ENCODE measurements at regions not wholly inside any gene's neighbourhood (a gene's known extent, or its start where the extent isn't known, plus 50 kb on each side); places are given as distances from the start of the nearest gene placed in this dataset.
A peak's percentile ranks its signal among the peaks of the same experiment; 100 is the strongest.

DNA sequence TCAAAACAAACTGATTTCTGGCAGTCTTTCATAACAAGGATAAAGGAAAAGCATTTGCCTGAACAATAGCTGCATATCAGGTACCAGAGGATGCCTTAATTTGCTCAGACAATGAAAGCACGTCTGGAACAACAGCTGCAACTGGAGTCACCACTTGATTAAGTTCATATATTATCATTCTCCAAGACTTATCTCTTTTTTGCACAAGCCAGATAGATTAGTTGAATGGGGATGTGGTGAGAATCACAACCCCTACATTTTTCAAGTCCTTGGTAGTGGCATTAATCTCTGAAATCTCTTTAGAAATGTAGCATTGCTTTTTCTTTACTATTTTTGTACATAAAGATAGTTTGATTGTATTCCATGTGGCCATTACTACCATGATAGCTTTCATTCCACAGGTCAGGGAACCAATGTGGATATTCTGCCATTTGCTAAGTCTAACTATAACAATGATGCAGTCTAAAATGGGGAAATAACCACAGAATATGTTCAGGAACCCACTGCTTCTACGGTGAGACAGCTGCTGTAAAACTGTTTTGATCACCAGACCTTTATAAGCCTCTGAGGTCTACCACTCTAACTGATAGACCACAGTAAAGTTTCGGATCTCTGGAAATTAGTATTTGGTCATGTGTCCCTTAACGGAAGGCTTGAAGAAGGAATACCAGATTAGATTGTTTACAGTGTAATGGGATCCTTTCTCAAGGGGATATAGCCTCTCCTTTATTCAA is 1176.2 kb downstream of the DNAJB9 start:
- no peak for DNase-seq (ENCODE audit: extremely low read depth in 1 of 11, low read depth in 9 of 11, low spot score in 4 of 11)

DNA sequence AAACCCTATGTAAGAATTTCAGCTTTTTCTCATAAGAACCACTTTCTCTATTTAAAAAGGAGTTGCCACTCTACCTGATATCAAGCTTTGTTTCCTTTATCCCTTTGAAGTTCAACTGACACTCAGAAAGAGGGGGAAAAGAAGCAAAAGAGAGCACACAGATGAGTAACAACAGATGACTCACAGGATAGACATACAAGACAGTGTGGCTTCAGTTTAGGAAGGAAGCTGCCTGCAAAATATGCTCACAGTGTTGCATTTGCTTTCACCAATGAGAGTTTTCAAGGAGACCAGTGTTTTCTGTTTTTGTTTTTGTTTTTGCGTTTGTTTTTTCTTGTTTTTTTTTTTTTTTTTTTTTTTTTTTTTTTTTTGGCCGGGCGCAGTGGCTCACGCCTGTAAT is 1181.6 kb downstream of the DNAJB9 start:
- no peak for DNase-seq (ENCODE audit: extremely low read depth in 1 of 11, low read depth in 9 of 11, low spot score in 4 of 11)

DNA sequence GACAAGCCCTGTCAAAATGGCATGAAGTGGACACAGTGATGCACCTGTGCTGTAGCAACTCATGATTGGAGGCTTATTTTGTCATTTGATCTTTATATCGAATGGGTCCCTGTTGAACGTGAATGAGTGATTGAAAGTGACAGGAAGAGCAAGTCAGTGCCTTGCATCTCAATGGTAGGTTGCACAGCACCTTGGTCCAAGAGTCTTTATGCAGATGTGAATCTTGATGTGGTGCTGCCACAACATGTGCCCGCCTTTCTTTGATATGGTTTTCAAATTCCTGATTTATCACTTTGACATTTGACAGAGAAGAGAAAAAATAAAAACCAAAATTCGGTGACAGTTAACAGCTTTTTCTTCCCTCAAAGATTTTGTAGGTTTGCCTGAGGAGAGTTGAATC is 1182.4 kb downstream of the DNAJB9 start:
- DNase-seq (ENCODE audit: extremely low read depth in 1 of 11, low read depth in 9 of 11, low spot score in 4 of 11): no peak

DNA sequence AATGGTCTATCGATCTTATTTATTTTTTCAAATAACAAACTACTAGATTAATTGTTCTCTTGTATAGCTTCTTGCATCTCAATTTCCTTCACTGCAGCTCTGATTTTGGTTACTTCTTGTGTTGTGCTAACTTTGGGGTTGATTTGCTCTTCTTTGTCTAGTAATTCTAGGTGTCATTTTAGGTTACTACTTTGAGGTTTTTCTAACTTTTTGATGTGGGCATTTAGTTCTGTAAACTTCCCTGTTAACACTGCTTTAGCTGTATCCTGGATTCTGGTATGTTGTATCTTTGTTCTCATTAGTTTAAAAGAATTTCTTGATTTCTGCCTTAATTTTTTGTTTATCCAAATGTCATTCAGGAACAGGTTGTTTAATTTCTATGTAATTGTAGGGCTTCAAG is 1188.0 kb downstream of the DNAJB9 start:
- DNase-seq (ENCODE audit: extremely low read depth in 1 of 11, low read depth in 9 of 11, low spot score in 4 of 11): no peak

DNA sequence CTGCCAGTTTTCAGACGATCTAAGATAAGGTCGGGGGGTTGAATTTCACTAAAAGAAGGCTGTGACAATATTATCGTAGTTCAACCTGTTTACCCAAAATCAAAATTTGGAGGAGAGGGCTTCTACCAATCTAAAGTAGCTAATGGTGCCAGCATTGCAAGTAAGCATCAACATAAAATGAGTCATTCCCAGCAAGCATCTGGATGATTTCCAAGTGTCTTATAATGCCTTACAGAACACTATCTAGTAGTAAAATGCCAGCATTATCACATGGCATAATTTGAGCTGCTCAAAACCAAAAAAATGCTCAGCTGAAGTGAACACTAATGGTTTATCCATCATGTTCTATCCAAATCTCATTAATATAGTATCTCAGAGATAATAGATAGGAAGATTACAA is 1193.9 kb downstream of the DNAJB9 start:
- no peak for DNase-seq (ENCODE audit: extremely low read depth in 1 of 11, low read depth in 9 of 11, low spot score in 4 of 11)

DNA sequence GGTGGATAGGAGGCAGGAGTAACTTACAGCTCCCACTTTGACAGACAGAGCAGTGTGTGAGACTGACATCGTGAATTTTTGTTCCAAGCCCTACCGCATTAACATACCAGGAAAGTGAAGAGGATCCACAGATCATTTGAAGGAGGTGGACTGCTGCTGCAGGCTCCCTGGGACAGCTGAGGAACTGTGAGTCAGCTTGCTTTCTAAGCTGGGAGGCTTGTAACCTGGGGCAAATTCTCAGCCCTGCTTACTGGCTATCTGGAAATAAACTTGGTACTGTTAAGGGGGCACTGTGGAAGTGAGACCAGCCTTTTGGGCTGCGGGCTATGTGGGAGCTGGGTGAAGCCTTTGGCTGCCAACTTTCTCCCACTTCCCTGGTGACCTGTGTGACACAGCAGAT is 1202.5 kb downstream of the DNAJB9 start:
- no peak for DNase-seq (ENCODE audit: extremely low read depth in 1 of 11, low read depth in 9 of 11, low spot score in 4 of 11)

DNA sequence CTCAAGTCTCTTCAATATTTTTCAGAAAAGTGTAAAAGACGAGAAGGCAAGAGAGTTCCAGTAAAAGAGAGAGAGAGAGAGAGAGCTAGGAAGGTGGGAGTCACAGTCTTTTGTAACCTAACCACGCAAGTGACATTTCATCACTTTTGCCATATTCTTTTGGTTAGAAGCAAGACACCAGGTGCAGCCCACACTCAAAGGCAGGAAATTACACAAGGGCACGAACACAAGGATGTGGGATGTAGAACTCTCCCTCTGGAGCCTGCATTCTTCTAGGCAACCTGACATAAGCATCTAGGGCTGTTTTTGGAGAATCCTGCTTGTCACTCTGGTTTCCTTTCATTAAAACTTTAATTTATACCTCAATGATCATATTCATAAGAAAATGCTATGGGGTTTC is 1213.1 kb downstream of the DNAJB9 start:
- DNase-seq (ENCODE audit: extremely low read depth in 1 of 11, low read depth in 9 of 11, low spot score in 4 of 11): no peak

DNA sequence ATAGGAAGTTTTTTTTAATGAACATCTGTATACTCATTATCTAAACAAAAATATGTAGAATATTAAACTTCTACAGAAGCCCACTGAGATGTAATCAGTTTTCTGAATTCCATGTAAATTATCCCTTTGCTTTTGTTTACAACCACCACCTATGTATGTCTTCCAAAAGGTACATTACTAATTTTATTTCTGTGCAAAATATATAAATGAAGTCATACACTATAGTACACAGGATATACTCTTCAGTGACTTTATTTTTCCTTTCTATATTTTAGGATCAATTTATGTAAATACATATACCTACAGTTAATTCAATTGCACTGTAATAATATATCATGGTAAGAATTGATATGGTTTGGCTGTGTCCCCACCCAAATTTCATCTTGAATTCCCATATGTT is 1236.9 kb downstream of the DNAJB9 start:
- DNase-seq (ENCODE audit: extremely low read depth in 1 of 11, low read depth in 9 of 11, low spot score in 4 of 11): no peak

DNA sequence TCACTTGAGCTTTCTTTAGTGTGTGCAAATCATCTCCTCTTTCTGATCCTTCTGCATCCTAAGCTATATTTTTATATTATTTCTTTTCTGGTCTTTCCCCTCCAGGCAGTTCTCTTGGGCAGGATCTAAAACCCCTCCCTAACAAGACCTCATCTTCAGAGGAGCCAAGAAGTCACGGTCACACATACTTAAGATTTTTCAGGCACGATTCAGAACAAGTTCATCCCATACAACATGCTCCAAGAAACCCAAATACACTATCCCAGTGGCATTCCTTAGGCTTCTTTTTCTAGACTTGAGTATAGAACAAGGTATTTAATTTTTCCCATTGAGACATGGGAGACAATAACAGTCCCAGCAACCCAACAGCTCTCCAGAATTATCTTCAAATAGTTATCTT is 1251.5 kb downstream of the DNAJB9 start:
- DNase-seq (ENCODE audit: extremely low read depth in 1 of 11, low read depth in 9 of 11, low spot score in 4 of 11): no peak

DNA sequence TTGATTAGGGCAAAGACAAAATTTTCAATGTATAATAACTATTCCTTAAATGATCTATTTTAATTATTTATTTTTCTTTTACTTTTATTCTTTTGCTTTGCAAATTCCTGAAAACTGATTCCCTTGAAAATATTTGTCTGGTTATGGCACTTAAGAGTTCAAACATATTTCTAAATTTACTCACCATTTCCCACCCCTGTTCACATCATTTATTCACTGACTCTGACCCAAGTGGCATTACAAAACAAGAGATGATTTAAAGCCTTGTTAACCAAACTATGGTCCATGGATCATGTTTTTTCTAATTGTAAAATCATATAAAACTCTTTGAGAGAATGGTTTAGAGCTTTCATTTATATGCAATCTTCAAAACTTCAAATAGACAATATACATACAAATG is 1256.1 kb upstream of the LRRN3 start:
- no peak for DNase-seq (ENCODE audit: extremely low read depth in 1 of 11, low read depth in 9 of 11, low spot score in 4 of 11)

DNA sequence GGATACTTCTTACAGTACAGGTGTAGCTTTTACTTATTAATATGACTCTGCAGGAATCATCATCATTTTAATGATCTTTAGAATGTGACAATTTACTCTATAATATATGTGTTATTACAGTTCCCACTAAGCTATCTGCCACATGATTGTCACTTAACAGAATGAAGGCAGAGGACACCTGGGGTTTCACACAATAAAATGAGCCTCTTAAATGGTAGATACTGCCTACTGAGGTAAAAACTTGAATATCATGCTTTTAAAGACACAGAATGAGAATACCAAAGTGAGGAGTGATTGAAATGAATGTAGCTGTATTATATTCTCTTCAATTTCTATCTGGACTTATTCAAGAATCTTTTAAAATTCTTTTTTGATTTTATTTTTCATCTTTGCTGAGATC is 1255.3 kb upstream of the LRRN3 start:
- no peak for DNase-seq (ENCODE audit: extremely low read depth in 1 of 11, low read depth in 9 of 11, low spot score in 4 of 11)

DNA sequence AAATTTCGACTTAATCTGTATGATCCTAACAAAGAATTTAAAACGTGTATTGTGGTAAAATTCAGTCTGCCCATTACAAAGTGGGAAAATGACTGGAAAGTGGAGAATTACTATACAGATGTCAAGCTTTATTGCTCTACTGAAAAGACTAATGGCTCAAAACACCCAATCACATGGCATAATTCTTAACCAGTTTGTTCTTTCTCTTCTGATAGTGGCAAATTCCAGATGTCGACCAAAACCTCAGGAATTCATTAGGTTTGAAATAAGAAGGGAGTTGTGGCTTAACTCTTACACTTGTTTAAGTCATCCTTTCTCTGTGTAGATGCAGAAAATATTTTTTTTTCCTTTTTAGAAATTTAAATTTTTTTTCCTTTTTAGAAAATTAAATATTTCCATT is 1254.9 kb upstream of the LRRN3 start:
- no peak for DNase-seq (ENCODE audit: extremely low read depth in 1 of 11, low read depth in 9 of 11, low spot score in 4 of 11)

DNA sequence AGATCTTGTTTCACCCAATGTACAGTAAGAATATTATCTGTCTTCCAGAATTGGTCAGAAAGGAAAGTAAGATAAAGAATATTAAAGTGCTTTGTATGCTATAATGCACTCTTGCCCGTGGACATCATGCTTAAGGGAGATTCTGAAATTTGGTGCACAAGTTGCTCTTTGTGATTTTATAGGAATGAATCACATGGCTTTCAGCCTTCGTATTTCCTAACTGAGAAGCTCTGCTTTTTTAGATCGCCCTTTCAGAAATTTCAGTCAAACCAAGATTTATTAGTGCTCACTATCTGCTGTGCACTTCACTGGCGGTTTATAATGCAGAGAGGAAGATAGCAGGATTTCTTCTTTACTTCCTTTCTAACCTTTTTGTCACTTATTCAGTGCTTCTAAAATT is 1248.5 kb upstream of the LRRN3 start:
- no peak for DNase-seq (ENCODE audit: extremely low read depth in 1 of 11, low read depth in 9 of 11, low spot score in 4 of 11)

DNA sequence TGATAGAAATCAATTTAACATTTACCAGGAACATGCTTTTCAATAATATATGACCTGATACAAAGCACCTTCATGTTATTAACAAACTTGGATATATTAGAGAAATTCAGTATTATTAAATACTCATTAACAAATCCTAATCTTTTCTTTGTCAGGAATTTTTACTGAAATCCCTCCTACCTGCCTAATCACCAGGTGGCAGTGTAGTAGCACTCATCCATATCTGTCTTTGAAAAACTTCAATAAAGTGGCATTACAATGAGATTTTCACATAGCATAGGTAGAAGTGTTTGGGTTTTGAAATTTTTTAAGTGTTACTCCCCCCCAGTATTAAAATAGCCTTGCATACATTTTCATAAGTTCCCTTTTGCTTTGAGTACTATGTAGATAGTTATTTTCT is 1246.6 kb upstream of the LRRN3 start:
- DNase-seq (ENCODE audit: extremely low read depth in 1 of 11, low read depth in 9 of 11, low spot score in 4 of 11): peak in 7 of 11 donors; percentile 3 to 17 (median 7)

DNA sequence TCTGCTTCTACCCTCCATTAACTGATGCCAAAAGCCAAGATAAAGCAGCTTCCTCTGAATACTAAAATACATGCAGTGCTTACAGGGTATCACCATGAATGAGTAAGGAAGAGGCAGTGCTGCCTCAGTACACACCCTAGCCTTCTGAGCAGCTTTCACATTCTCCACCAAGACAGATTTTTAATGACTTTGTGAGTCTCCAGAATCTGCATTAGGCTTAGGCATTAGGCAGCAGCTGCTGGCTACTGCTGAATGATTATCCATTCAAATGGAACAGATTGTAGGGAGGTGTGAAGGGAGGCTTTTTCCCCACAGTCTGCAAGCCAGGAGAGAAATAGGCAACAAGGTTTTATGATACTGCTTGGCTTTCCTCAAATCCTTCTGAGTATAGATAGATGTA is 1226.7 kb upstream of the LRRN3 start:
- peak in 6 of 11 donors; percentile 1 to 19 (median 9) for DNase-seq (ENCODE audit: extremely low read depth in 1 of 11, low read depth in 9 of 11, low spot score in 4 of 11)

DNA sequence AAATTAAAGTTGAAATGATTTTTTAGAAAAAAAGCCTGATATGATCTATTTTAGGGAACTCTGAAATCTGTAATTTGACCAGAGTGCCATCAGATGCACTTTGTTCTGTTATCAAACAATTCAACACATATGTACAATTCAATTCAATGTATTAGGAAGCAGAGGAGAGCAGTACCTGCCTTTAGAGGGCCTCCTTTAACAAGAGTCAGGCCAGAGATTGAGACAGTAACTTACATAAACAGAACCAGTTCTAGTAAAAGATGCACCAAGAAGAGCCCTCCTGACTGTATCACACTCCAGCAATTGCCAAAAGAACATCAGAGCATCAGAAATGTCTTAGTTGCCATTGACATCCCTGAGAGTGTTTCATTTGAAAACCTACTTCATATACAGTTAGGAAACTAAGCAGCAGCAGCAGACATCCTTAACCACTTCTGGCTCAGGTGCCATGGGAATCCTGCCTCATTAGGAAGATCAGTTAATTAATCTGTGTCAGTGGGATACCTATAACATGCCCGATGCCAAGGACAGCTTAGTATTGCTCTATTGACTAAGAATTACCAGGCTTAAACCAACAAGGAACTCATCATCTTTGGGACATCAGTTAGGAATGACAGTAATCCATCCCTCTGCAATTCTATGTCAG is 1222.6 kb upstream of the LRRN3 start:
- no peak for DNase-seq (ENCODE audit: extremely low read depth in 1 of 11, low read depth in 9 of 11, low spot score in 4 of 11)

DNA sequence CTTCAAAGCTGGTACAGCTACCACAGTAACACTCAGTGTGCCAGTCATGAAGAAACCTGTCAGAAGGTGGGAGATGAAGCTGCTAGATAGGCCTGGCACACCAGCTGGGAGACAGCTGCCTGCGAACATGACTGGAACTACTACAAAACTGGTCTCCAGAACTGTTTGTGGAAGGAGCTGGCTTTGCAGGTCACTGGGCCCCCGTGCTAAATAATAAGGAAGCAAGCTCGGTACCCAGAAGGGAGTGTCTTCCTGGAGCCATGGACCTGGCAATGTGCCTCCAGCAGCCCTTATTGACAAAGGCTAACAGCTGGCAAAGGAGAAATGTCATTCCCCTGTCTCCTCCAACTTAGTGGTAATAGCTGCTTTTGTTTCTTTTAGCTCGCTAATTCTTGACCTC is 1217.6 kb upstream of the LRRN3 start:
- no peak for DNase-seq (ENCODE audit: extremely low read depth in 1 of 11, low read depth in 9 of 11, low spot score in 4 of 11)

DNA sequence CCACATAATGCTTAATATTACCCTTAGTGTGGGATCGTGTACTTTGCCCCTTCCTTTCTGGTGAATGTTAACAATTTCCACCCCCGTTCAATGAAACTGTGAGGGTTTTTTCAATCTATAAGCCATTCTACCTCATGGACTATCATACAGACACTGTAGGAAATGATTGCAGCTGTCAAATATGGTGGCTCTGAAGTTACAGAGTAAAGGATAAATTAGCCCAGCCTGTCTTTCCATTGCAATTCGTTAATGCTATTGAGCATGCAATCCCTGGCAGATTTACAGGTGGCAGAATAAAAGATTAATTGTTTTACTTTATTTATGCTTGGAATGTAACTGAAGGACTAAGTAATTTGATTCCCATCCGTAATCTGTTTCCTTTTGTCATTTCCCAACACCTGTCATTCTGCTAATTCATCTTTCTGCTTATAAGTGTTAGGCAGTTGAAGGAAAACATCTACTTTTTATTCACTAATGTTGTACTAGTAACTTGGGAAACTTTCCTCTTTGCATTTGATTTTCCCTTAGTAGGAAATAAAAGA is 1211.6 kb upstream of the LRRN3 start:
- DNase-seq (ENCODE audit: extremely low read depth in 1 of 11, low read depth in 9 of 11, low spot score in 4 of 11): no peak

DNA sequence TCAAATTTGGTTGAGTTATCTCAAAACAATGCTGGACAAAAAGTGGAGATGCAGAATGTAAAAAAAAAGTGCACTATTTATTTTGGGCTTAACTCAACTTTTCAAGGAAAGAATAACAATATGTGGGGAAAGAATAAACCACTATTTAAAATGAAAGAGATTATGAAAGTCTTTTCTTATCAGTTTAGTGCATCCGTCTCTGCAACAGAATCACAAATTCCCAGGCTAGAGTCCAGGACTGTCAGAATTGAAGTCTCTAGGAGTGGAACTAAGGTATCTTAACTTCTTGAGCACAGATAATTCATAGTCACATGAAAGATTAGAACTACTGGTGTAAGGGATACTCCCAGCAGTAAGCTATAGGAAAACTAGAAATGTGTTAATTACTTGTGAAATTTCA is 1200.3 kb upstream of the LRRN3 start:
- DNase-seq (ENCODE audit: extremely low read depth in 1 of 11, low read depth in 9 of 11, low spot score in 4 of 11): no peak

DNA sequence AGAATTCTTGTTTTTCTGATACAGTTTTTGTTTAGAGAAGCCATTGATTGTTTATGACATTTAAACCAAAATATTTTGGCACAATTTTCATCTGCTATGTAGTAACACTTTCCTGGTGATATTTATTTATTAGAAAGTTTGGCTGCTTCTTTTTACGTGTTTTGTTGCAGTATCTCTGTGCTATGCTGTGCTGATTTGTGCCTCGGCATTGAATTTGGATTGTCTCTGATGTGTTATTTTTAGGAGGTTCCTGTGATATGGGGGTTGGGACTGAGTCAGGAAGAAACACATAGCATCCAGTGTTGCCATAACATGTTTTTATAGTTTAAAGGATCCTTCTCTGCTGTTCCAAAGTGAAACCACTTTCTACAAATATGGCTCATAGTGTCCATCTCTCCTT is 1197.7 kb upstream of the LRRN3 start:
- no peak for DNase-seq (ENCODE audit: extremely low read depth in 1 of 11, low read depth in 9 of 11, low spot score in 4 of 11)

DNA sequence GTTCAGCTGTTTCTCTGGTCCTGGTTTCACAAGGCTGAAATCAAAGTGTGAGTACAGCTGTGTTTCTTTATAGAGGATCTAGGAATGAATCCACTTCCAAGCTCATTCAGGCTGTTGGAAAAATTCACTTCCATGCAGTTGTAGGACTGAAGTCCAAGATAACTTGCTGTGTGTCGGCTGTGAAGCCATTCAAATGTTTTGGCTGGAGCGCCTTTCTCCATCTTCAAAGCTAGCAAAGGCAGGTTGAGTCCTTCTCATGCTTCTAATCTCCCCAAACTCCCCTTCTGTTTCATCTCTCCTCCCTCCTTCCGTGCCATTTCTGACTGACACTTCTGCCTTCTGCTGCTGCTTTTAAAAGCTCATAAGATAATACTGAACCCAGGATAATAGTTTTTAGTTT is 1195.4 kb upstream of the LRRN3 start:
- DNase-seq (ENCODE audit: extremely low read depth in 1 of 11, low read depth in 9 of 11, low spot score in 4 of 11): no peak
